GM12878 (cell line): ENCODE measurements at regions not wholly inside any gene's neighbourhood (a gene's known extent, or its start where the extent isn't known, plus 50 kb on each side); places are given as distances from the start of the nearest gene placed in this dataset.

Experiments
- ATAC-seq: fragments of 200-7000 bp; cut with Tn5 transposase; 3 replicates; pipeline ENCODE4 v1.9.1; 2020; ENCODE audit warnings: mild to moderate bottlenecking, moderate library complexity
- BruUV-seq: library from RNA; stranded (reverse); fragments of 400-500 nt; replicated peaks from 2 replicates; lab custom pipeline; 2021; lab: Mats Ljungman, UMichigan
- CTCF ChIA-PET: fragments of 300-600 bp; sonication (Branson Sonifier 250); formaldehyde crosslinking; extraction: SDS; loops from one replicate; lab custom pipeline; 2021; ENCODE audit warnings: inconsistent platforms; lab: Yijun Ruan, JAX
- POLR2A ChIA-PET: fragments of 350-600 bp; formaldehyde crosslinking; extraction: SDS; loops from one replicate; lab custom pipeline; 2021; ENCODE audit warnings: inconsistent platforms; lab: Charles Lee
- RAD21 ChIA-PET: fragments of 300-600 bp; sonication (Branson Sonifier 250); formaldehyde crosslinking; loops from one replicate; lab custom pipeline; 2023; ENCODE audit warnings: antibody characterized with exemption; ENCODE audit not compliant: unreplicated experiment; lab: Charles Lee
- SMC1A ChIA-PET: fragments of 300-600 bp; sonication (Branson Sonifier 250); formaldehyde crosslinking; loops from one replicate; lab custom pipeline; 2023; ENCODE audit not compliant: unreplicated experiment, uncharacterized antibody; lab: Charles Lee
- DNase-seq: peaks from one replicate; pipeline ENCODE4 v3.0.0-alpha.2; 2011; ENCODE audit warnings: low read depth, low spot score
- FAIRE-seq: peaks from 3 replicates; lab custom pipeline; 2011; peaks lifted over from hg19 to GRCh38; lab: Jason Lieb, UNC
- H2AFZ ChIP-seq: 2 replicates; pipeline ENCODE4 v1.6.0; 2011; ENCODE audit warnings: low read depth, low read length, control low read depth; ENCODE audit not compliant: control insufficient read depth
- H3K27ac ChIP-seq: 2 replicates; pipeline ENCODE4 v1.5.1; 2011; ENCODE audit warnings: control low read depth; ENCODE audit not compliant: control insufficient read depth, insufficient read depth
- H3K27me3 ChIP-seq, 2 experiments: replicated peaks in 1 of 2; 2 replicates each; pipeline versions ENCODE4 v1.6.0 to v1.6.1; 2011; ENCODE audit warnings: low read length in 1 of 2; ENCODE audit not compliant: control insufficient read depth in 2 of 2, insufficient read depth in 2 of 2
- H3K36me3 ChIP-seq, 2 experiments: 2 replicates each; pipeline ENCODE4 v1.5.1; 2011; ENCODE audit warnings: low read length in 1 of 2; ENCODE audit not compliant: control insufficient read depth in 2 of 2, insufficient read depth in 2 of 2
- H3K4me1 ChIP-seq: 2 replicates; pipeline ENCODE4 v1.6.1; 2011; ENCODE audit warnings: mild to moderate bottlenecking, low read length, moderate library complexity, mixed read lengths; ENCODE audit not compliant: control insufficient read depth, insufficient read depth
- H3K4me2 ChIP-seq: 2 replicates; pipeline ENCODE4 v1.6.0; 2011; ENCODE audit warnings: control low read depth; ENCODE audit not compliant: control insufficient read depth, insufficient read depth
- H3K4me3 ChIP-seq: fragments of 200-600 bp; sonication (generic); 2 replicates; pipeline ENCODE4 v1.5.1; 2016
- H3K79me2 ChIP-seq: 2 replicates; pipeline ENCODE4 v1.6.0; 2011; ENCODE audit warnings: low read length; ENCODE audit not compliant: control insufficient read depth, insufficient read depth
- H3K9ac ChIP-seq: 2 replicates; pipeline ENCODE4 v1.8.0; 2011; ENCODE audit warnings: low read length, control low read depth, mixed read lengths; ENCODE audit not compliant: control insufficient read depth, insufficient read depth
- H3K9me3 ChIP-seq: replicated peaks from 3 replicates; pipeline ENCODE4 v1.5.1; 2011; ENCODE audit warnings: mild to moderate bottlenecking, low read length; ENCODE audit not compliant: control insufficient read depth, insufficient read depth
- H4K20me1 ChIP-seq: 2 replicates; pipeline ENCODE4 v1.6.0; 2011; ENCODE audit not compliant: control insufficient read depth, insufficient read depth
- CBX3 ChIP-seq: fragments of 200-600 bp; sonication (generic); IDR thresholded peaks from 2 replicates; pipeline ENCODE4 v1.6.1; 2016; ENCODE audit warnings: low read depth, borderline replicate concordance
- CHD2 ChIP-seq: IDR thresholded peaks from 2 replicates; pipeline ENCODE4 v1.6.1; 2011; ENCODE audit warnings: low read depth, low read length, improper control_type of control experiment, borderline replicate concordance
- ESRRA ChIP-seq: IDR thresholded peaks from 2 replicates; pipeline ENCODE4 v1.6.1; 2012; ENCODE audit warnings: mild to moderate bottlenecking, low read length, improper control_type of control experiment
- NR2F1 ChIP-seq: fragments of 450-650 bp; conservative IDR thresholded peaks from 2 replicates; pipeline ENCODE4 v1.6.1; 2017; ENCODE audit warnings: mild to moderate bottlenecking
- PRDM15 ChIP-seq: fragments of 450-650 bp; formaldehyde crosslinking; IDR thresholded peaks from 2 replicates; pipeline ENCODE4 v1.4.0; 2020; ENCODE audit warnings: mild to moderate bottlenecking, moderate library complexity
- SIN3A ChIP-seq: IDR thresholded peaks from 2 replicates; pipeline ENCODE4 v1.6.1; 2012; ENCODE audit warnings: low read depth, low read length, improper control_type of control experiment
- SMAD5 ChIP-seq: IDR thresholded peaks from 2 replicates; pipeline ENCODE4 v1.6.1; 2016; ENCODE audit warnings: antibody characterized with exemption, low read depth
- SMC3 ChIP-seq: IDR thresholded peaks from 2 replicates; pipeline ENCODE4 v1.6.1; 2011; ENCODE audit warnings: low read length, improper control_type of control experiment, borderline replicate concordance
- SP1 ChIP-seq: IDR thresholded peaks from one replicate; pipeline ENCODE4 v1.6.1; 2011; ENCODE audit warnings: low read depth, low read length
- SRF ChIP-seq, 2 experiments: IDR thresholded peaks; 2 replicates each; pipeline ENCODE4 v1.6.1; 2011; ENCODE audit warnings: low read depth in 2 of 2, low read length in 2 of 2, mild to moderate bottlenecking in 1 of 2, moderate library complexity in 1 of 2
- SUPT20H ChIP-seq: IDR thresholded peaks from 2 replicates; pipeline ENCODE4 v1.6.1; 2011; ENCODE audit warnings: low read depth, mild to moderate bottlenecking, low read length, moderate library complexity, borderline replicate concordance; ENCODE audit not compliant: control insufficient read depth
- TCF3 ChIP-seq: IDR thresholded peaks from 2 replicates; pipeline ENCODE4 v1.6.1; 2012; ENCODE audit warnings: low read depth, mild to moderate bottlenecking, low read length, borderline replicate concordance; ENCODE audit not compliant: insufficient read depth
- ZBTB4 ChIP-seq: fragments of 450-650 bp; formaldehyde crosslinking; IDR thresholded peaks from 2 replicates; pipeline ENCODE4 v1.4.0; 2022; ENCODE audit warnings: mild to moderate bottlenecking, moderate library complexity
- in situ Hi-C: fragments of 300-500 bp; cut with MboI; formaldehyde crosslinking; loops from 9 replicates; pipeline ENCODE4 v1.14.3; 2018; ENCODE audit warnings: mixed read lengths
- intact Hi-C: fragments of 100-400 bp; cut with micrococcal nuclease; formaldehyde crosslinking; loops from one replicate; pipeline ENCODE4 v1.14.2; 2022; ENCODE audit not compliant: unreplicated experiment
- TF ChIP-seq, protein P1 (sequence below): fragments of 150-350 bp; IDR thresholded peaks from 2 replicates; pipeline ENCODE4 v1.6.1; 2014; ENCODE audit warnings: mild to moderate bottlenecking, low read depth, low read length
- TF ChIP-seq, protein P2 (sequence below), 3 experiments: IDR thresholded peaks in 2 of 3; conservative IDR thresholded peaks in 1 of 3; 2 replicates each; pipeline ENCODE4 v1.5.1; 2011; ENCODE audit warnings: low read depth in 3 of 3, low read length in 3 of 3, mild to moderate bottlenecking in 3 of 3, control low read depth in 2 of 3, moderate library complexity in 2 of 3, inconsistent platforms in 1 of 3, mixed read lengths in 1 of 3; ENCODE audit not compliant: control insufficient read depth in 2 of 3, insufficient read depth in 1 of 3; ENCODE audit errors: extremely low read depth in 1 of 3

- ChIA-PET CTCF (interaction anchor here (0.6 to 1.6 kb wide), 3 partner anchors 85 to 314 kb away, joined by 3 to 4 read pairs (median 4); no protein-coding TSS in a partner anchor), SMC1A (interaction anchor here (0.7 to 1.9 kb wide), 3 partner anchors 9 to 314 kb away, joined by 3 to 4 read pairs (median 4); no protein-coding TSS in a partner anchor)
- TF ChIP-seq ESRRA = no peak
- no peak for TF ChIP-seq CHD2
- no peak for TF ChIP-seq SRF (IDR thresholded peaks at IDR 0.05; ENCODE audit: low read depth in 2 of 2, low read length in 2 of 2)
- TF ChIP-seq SIN3A = no peak
- TF ChIP-seq SMAD5 = no peak
- TF ChIP-seq ZBTB4 = no peak
- TF ChIP-seq, protein P1, sequence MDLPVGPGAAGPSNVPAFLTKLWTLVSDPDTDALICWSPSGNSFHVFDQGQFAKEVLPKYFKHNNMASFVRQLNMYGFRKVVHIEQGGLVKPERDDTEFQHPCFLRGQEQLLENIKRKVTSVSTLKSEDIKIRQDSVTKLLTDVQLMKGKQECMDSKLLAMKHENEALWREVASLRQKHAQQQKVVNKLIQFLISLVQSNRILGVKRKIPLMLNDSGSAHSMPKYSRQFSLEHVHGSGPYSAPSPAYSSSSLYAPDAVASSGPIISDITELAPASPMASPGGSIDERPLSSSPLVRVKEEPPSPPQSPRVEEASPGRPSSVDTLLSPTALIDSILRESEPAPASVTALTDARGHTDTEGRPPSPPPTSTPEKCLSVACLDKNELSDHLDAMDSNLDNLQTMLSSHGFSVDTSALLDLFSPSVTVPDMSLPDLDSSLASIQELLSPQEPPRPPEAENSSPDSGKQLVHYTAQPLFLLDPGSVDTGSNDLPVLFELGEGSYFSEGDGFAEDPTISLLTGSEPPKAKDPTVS = no peak
- TF ChIP-seq NR2F1 = no peak
- no peak for TF ChIP-seq SP1
- no peak for TF ChIP-seq SUPT20H
- TF ChIP-seq TCF3 = no peak
- no peak for TF ChIP-seq SMC3
- TF ChIP-seq CBX3 = no peak
- TF ChIP-seq, protein P2, sequence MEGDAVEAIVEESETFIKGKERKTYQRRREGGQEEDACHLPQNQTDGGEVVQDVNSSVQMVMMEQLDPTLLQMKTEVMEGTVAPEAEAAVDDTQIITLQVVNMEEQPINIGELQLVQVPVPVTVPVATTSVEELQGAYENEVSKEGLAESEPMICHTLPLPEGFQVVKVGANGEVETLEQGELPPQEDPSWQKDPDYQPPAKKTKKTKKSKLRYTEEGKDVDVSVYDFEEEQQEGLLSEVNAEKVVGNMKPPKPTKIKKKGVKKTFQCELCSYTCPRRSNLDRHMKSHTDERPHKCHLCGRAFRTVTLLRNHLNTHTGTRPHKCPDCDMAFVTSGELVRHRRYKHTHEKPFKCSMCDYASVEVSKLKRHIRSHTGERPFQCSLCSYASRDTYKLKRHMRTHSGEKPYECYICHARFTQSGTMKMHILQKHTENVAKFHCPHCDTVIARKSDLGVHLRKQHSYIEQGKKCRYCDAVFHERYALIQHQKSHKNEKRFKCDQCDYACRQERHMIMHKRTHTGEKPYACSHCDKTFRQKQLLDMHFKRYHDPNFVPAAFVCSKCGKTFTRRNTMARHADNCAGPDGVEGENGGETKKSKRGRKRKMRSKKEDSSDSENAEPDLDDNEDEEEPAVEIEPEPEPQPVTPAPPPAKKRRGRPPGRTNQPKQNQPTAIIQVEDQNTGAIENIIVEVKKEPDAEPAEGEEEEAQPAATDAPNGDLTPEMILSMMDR (IDR thresholded peaks at IDR 0.05 in 2 of 3, conservative IDR thresholded peaks at IDR 0.05 in 1 of 3; ENCODE audit: control insufficient read depth in 2 of 3, extremely low read depth in 1 of 3, insufficient read depth in 1 of 3, low read depth in 3 of 3, low read length in 3 of 3) = no peak
- no peak for TF ChIP-seq PRDM15 (CRISPR knock-in tag)
These were observed 111.4 kb upstream of the MBNL1 start for GRCh38 chr3:152157337-152157736.

More at GRCh38 chr3:152157337-152157736, 111.4 kb upstream of the MBNL1 start:
- Histone ChIP-seq H2AFZ (no peak overlapping the region), H3K9me3 (no peaks in the 10 kb centered on the region; the same call in 2 of the 3 replicates), H3K79me2 (no peaks in the 10 kb centered on the region), H4K20me1 (no peaks in the 10 kb centered on the region), H3K27me3 (no peaks in the 10 kb centered on the region), H3K4me2 (no peak overlapping the region), H3K36me3 (no peaks in the 10 kb centered on the region), H3K4me1 (peaks cover 3% of the 10 kb centered on the region; the same call in 1 of the 2 replicates), H3K4me3 (no peak overlapping the region), H3K27ac (no peak overlapping the region), H3K9ac (no peak overlapping the region)
- BruUV-seq = no TSS peak
- RAD21 ChIA-PET = interaction anchor here (1.0 kb wide), 1 partner anchor 81 kb away, joined by 3 read pairs; no protein-coding TSS in a partner anchor
- ATAC-seq = peak; percentile 18; the same call in 1 of the 3 replicates
- in situ Hi-C loops = no loop called here
- POLR2A ChIA-PET = no interaction called here
- FAIRE-seq = no peak
- DNase-seq = no peak
- intact Hi-C loops = no loop called here
